ENCODE measurements at regions not wholly inside any gene's neighbourhood (a gene's known extent, or its start where the extent isn't known, plus 50 kb on each side); places are given as distances from the start of the nearest gene placed in this dataset.

DNA sequence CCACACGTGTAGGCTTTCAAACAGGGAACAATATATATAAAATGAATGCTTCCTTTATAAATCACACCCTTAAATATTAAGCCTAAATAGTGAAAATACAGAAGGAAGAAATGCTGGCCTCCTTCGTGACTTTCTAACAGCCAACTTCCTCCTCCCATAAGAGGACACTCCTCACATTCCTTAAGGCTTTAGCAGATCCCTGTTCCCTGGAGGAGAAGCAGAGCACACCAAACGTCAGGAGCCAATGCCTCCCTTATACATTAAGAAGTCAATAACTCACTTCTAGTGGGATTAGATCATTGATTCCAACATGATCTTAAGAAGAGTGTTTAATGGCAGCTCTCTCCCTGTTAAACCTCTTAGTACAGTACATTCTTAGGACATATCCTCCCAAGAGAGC is 108.4 kb upstream of the FAM241A start:
- no peak for TF ChIP-seq POLR2A (IDR thresholded peaks at IDR 0.05; ENCODE audit: low read depth, low read length)
- TF ChIP-seq, protein P1, sequence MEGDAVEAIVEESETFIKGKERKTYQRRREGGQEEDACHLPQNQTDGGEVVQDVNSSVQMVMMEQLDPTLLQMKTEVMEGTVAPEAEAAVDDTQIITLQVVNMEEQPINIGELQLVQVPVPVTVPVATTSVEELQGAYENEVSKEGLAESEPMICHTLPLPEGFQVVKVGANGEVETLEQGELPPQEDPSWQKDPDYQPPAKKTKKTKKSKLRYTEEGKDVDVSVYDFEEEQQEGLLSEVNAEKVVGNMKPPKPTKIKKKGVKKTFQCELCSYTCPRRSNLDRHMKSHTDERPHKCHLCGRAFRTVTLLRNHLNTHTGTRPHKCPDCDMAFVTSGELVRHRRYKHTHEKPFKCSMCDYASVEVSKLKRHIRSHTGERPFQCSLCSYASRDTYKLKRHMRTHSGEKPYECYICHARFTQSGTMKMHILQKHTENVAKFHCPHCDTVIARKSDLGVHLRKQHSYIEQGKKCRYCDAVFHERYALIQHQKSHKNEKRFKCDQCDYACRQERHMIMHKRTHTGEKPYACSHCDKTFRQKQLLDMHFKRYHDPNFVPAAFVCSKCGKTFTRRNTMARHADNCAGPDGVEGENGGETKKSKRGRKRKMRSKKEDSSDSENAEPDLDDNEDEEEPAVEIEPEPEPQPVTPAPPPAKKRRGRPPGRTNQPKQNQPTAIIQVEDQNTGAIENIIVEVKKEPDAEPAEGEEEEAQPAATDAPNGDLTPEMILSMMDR (conservative IDR thresholded peaks at IDR 0.05; ENCODE audit: low read depth, low read length), result no peak
- no peak for TF ChIP-seq BHLHE40 (IDR thresholded peaks at IDR 0.05; ENCODE audit: low read depth, low read length)
- TF ChIP-seq RAD21 (IDR thresholded peaks at IDR 0.05; ENCODE audit: low read length), result no peak
- no peak for TF ChIP-seq CEBPB (IDR thresholded peaks at IDR 0.05; ENCODE audit: low read depth, low read length)
- TF ChIP-seq, protein P2, sequence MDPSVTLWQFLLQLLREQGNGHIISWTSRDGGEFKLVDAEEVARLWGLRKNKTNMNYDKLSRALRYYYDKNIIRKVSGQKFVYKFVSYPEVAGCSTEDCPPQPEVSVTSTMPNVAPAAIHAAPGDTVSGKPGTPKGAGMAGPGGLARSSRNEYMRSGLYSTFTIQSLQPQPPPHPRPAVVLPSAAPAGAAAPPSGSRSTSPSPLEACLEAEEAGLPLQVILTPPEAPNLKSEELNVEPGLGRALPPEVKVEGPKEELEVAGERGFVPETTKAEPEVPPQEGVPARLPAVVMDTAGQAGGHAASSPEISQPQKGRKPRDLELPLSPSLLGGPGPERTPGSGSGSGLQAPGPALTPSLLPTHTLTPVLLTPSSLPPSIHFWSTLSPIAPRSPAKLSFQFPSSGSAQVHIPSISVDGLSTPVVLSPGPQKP (IDR thresholded peaks at IDR 0.05; ENCODE audit: borderline replicate concordance, low read depth, low read length), result no peak
- TF ChIP-seq RFX5 (IDR thresholded peaks at IDR 0.05; ENCODE audit: low read depth, low read length), result no peak
- TF ChIP-seq RCOR1 (IDR thresholded peaks at IDR 0.05; ENCODE audit: insufficient replicate concordance, low read length), result no peak
- TF ChIP-seq, protein P3, sequence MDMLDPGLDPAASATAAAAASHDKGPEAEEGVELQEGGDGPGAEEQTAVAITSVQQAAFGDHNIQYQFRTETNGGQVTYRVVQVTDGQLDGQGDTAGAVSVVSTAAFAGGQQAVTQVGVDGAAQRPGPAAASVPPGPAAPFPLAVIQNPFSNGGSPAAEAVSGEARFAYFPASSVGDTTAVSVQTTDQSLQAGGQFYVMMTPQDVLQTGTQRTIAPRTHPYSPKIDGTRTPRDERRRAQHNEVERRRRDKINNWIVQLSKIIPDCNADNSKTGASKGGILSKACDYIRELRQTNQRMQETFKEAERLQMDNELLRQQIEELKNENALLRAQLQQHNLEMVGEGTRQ (IDR thresholded peaks at IDR 0.05; ENCODE audit: low read depth, low read length), result no peak
- TF ChIP-seq FOS (IDR thresholded peaks at IDR 0.05; ENCODE audit: low read depth, low read length), result no peak
- TF ChIP-seq MXI1 (IDR thresholded peaks at IDR 0.05; ENCODE audit: borderline replicate concordance, low read depth, low read length), result no peak

All from IMR-90 (cell line).